HG02678 (cell line): ENCODE measurements at regions not wholly inside any gene's neighbourhood (a gene's known extent, or its start where the extent isn't known, plus 50 kb on each side); places are given as distances from the start of the nearest gene placed in this dataset.

Experiments used
- ATAC-seq: cut with Tn5 transposase; IDR thresholded peaks from one replicate; pipeline ENCODE4 v1.9.1; 2021; ENCODE audit warnings: mild to moderate bottlenecking, moderate library complexity; ENCODE audit not compliant: unreplicated experiment

DNA sequence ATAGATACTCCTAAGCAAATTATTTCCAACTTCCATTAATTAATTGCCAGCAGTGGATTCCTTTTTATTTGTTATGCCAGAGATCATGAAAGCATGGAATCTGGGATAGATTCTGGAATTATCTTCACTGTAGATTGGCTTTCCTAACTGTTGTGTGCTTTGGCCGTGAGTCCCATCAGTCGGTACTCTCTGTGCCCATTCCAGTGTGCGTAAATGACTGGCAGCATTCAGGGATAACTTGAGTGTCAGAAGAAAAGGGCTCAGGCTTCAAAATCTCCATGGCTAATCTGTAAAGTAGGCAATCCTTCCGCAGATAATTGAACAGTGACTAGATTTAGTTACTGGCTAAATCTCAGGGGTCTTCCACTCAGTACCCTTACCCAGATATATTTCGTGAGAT, 76.8 kb upstream of the TMEM164 start:
- no peak for ATAC-seq

DNA sequence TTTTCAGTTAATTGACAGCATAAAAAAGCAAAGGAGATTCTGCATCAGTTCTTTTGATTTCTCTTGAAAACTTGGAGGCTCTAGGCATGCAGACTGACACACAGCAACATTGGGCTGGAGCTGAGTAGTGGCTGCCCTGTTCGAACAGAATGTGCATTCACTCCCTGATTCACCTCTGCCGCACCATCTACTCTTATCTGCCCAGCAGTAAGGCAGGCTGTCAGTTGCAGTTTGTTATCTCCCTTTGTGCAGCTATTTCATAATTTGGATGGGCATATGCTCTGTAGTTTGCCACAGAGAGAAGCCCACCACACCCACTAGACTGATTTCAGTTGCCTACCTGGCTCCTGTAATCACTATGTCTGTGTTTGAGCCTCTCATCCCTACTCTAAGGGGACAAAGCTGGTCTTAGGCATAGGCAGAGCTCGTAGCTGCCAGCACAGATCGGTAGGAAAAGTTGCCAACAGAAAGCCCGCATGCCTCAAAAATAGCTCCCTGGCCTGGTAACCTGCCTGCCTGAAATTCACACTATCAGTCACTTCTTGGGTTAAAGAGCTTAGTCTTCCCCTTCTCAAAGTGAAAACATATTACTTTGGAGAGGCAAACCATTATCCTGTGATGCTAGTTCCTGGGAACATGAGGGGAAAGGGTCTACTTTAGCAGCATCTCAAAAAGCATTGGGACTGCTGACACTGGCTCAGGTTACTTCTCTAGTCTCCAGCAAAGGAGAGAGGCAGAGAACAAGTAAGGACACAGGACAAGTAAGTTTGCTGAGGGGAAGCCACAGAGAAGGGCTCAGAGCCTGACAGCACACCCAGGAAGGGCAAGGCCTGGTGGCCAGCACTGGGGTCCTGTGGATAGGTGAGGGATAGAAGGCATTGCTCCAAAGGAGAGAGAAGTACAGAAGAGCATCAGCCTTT, 75.9 kb upstream of the TMEM164 start:
- no peak for ATAC-seq

DNA sequence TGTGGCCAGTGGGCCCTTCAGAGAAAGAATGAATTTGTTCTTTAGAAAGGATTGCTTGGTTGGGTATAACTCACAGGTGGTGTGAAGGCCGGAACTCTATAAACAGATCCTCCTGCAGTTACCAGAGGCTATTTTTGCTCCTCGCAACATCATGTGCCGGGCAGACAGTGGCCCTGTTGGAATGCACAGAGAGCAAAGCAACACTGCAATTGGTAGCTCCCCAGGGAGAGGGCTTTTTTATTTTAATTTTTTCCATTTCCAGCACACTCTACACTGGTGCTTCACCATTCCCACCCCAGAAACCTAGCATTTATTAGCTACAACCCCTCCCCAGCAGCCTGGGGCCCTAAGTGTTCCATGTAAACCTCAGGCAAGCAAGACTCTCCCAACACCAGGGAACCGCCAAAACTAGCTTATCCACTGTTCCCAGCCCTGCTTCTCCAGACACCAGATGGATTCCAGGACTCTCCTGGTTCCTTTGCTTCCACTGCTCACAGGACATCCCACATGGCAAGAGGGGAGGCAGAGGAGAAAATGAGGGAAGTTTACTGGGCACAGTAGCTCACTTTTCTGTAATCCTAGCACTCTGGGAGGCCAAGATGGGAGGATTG, 75.1 kb upstream of the TMEM164 start:
- ATAC-seq = no peak

DNA sequence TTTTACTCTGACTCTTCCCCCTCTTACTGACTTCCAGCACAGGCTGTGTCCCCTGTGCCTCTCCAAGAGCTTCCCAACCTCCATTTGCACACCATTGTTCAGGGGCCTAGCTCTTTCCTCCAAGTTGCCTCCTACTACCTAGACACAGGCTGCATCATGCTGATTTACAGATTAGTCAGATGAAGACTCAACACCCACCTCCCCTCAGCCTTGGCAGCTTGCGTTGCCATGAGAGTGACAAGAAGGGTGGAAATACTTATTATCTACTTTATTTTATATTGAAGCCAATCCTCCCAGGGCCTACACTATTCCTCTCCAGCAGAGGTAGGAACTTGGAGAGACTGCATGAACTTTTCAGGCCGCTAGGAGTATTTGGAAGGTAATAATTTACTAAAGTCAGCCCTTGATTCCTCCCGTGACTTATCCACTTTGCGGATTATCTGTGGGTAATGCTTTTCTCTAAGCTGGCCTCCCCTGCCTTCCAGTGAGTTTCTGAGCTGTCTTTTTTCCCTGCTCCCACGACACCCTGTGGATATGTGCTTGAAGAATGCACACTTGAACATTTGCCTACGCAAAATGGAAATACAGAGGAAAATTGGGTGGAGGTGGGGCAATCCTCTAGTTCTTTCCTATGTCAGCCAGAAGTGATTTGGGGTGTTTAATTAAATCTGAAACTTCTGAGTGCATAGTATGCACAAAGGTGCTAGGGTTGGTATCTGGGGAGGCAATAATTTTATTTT, 74.1 kb upstream of the TMEM164 start:
- ATAC-seq = no peak

GRCh38 chrX:109931677-109932076, 71.2 kb upstream of the TMEM164 start:
- ATAC-seq = no peak

- ATAC-seq = no peak
These were observed 68.5 kb upstream of the TMEM164 start for GRCh38 chrX:109934434-109934833.

- ATAC-seq = no peak
These were observed 68.0 kb upstream of the TMEM164 start for GRCh38 chrX:109934935-109935334.

GRCh38 chrX:109936114-109936513, 66.8 kb upstream of the TMEM164 start:
- no peak for ATAC-seq

DNA sequence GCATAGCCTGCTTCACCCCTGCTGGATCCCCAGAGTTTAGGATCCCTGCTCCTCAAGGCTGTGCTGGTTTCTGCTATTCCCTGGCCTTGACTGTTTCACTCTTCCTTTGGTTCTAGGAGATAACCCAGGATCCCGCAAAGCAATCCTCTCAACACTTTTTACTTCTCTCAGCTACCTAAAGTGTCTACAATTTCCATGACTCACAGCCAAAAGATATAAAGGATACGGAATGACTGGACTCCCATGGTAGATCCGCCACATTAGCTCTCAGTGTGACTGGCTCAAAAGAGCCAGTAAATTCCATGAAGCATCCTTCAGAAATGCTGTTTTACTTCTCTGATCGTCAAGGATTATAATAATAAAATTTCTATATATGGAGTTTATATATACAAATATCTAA, 66.3 kb upstream of the TMEM164 start:
- no peak for ATAC-seq

GRCh38 chrX:109939498-109939897, 63.4 kb upstream of the TMEM164 start:
- no peak for ATAC-seq

- ATAC-seq = no peak
These were observed 62.5 kb upstream of the TMEM164 start for GRCh38 chrX:109940411-109940810.

DNA sequence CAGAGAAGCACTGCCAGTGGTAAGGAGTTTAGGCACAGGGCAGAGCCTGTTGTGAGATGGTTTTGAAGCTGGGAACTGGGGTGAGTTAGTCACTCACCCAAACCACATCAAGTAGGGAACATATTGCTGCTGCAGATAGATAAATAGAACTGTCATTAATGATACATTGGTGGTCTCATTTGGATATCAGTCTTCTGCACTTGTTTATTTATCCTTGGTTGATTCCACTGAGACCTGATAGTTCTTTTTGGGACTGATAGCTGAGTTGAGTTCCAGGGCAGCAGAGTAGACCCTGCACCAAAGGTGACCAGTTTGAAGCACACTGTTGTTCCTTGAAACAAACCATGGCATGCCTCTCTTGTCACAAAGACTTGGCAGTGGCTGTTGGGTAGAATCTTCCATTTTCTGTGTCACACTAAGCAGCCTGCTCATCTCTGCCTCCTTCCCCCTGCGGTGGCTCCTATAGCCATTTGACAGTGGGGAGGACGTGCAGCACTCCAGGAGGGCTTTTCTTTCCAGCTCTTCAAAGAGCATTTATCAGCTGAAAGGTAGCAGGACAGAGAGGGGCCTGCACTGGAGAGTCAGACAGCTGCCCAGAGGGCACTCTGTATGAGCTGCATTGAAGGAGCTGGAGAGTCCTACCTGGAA, 59.7 kb upstream of the TMEM164 start:
- no peak for ATAC-seq

GRCh38 chrX:109943740-109944092, 59.2 kb upstream of the TMEM164 start:
- no peak for ATAC-seq

- ATAC-seq = no peak
These were observed 50.9 kb upstream of the TMEM164 start for GRCh38 chrX:109952050-109952449.

DNA sequence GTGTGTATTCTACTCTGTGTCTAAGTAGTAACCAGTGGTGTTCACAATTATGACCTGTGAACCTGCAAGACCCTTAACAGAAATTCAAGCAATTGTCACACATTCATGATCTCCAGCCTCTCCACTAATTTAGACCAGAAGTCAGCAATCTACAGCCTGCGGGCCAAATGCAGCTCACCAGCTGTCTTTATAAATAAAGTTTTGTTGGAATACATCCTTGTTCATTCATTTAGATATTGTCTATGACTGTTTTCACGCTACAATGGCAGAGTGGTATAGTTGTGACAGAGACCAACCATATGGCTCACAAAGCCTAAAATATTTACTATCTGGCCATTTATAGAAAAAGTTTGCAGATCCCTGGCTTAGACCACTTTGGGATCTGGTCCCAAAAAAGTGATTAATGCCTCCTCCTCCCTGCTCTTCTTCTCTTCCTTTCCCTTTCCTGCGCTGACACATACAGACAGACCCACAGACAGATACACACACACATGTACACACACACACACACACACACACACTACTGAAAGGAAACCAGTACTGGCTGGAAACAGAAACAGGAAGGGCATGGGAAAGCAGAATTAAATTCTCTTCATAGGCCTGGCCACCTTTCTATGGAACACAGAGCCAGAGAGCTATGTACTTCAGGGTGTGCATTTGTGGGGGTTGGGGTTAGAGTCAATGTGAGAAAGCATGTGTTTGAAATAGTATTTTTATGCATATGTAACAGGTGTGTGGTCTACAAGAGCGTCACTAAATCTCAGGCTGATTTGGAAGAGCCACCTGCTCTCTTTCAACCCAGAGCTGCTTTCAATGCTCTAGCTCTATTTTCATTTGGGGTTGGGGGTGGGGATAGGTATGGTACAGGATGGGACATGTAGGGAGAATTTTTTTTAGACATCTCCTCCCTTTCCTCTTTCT, 49.7 kb upstream of the TMEM164 start:
- peak; percentile 89 for ATAC-seq
